Activated CD4-positive, alpha-beta T cell treated with anti-CD3 and anti-CD28 coated beads, Interleukin-10, Interleukin-2, amounts not matched to agents 100 ng/mL and 50 ng/mL, durations not matched to agents 16 hours and 8 hours (primary cell): ENCODE measurements at regions not wholly inside any gene's neighbourhood (a gene's known extent, or its start where the extent isn't known, plus 50 kb on each side); places are given as distances from the start of the nearest gene placed in this dataset.

Source experiments
- DNase-seq: peaks from one replicate; pipeline ENCODE4 v3.0.0-alpha.2; 2020

- DNase-seq = no peak
These were observed 94.5 kb downstream of the PDGFA start for GRCh38 chr7:424961-425793.

- no peak for DNase-seq
These were observed 93.9 kb downstream of the PDGFA start for GRCh38 chr7:425794-426188.

- no peak for DNase-seq
These were observed 93.1 kb downstream of the PDGFA start for GRCh38 chr7:426510-426909.

GRCh38 chr7:427506-428103, 92.0 kb downstream of the PDGFA start:
- DNase-seq = no peak

- DNase-seq = no peak
These were observed 91.3 kb downstream of the PDGFA start for GRCh38 chr7:428387-428786.

- no peak for DNase-seq
These were observed 90.5 kb downstream of the PDGFA start for GRCh38 chr7:428927-429827.

GRCh38 chr7:429828-430180, 89.8 kb downstream of the PDGFA start:
- DNase-seq = no peak

GRCh38 chr7:431041-431440, 88.6 kb downstream of the PDGFA start:
- DNase-seq = no peak

GRCh38 chr7:431658-432111, 88.0 kb downstream of the PDGFA start:
- DNase-seq = no peak

- DNase-seq = no peak
These were observed 87.4 kb downstream of the PDGFA start for GRCh38 chr7:432256-432655.

- no peak for DNase-seq
These were observed 86.7 kb downstream of the PDGFA start for GRCh38 chr7:432933-433332.

GRCh38 chr7:433558-433957, 86.1 kb downstream of the PDGFA start:
- no peak for DNase-seq

GRCh38 chr7:434891-435629, 84.6 kb downstream of the PDGFA start:
- no peak for DNase-seq

GRCh38 chr7:435630-436366, 83.8 kb downstream of the PDGFA start:
- DNase-seq = no peak

GRCh38 chr7:436367-437128, 83.1 kb downstream of the PDGFA start:
- DNase-seq = no peak

- no peak for DNase-seq
These were observed 82.1 kb downstream of the PDGFA start for GRCh38 chr7:437329-438251.

GRCh38 chr7:438361-438760, 81.3 kb downstream of the PDGFA start:
- DNase-seq = no peak

- no peak for DNase-seq
These were observed 80.7 kb downstream of the PDGFA start for GRCh38 chr7:438916-439315.

GRCh38 chr7:440059-440749, 79.4 kb downstream of the PDGFA start:
- no peak for DNase-seq
